ENCODE measurements at regions not wholly inside any gene's neighbourhood (a gene's known extent, or its start where the extent isn't known, plus 50 kb on each side); places are given as distances from the start of the nearest gene placed in this dataset.

GRCh38 chrX:98380556-98380955 lies 1496.8 kb downstream of the RPA4 start:
- H3K79me2 ChIP-seq (ENCODE audit: insufficient read depth, low read length), result no peaks in the 10 kb centered on the region
- no peak overlapping the region for H4K8ac ChIP-seq (replicated peaks; ENCODE audit: insufficient read length, low read depth, low read length)
- no peaks in the 10 kb centered on the region for H3K79me1 ChIP-seq (ENCODE audit: insufficient read depth, low read depth, low read length, poor library complexity, severe bottlenecking)
- no peak overlapping the region for H2BK120ac ChIP-seq (ENCODE audit: low read depth, low read length, poor library complexity, severe bottlenecking)
- no CpG with 5 or more reads among the region's 10 CpGs for whole genome bisulfite sequencing (ENCODE audit: extremely low coverage, insufficient read length, low lambda C conversion rate)
- DNase-seq, result peak; percentile 71
- H3K27ac ChIP-seq (ENCODE audit: insufficient read length, low read depth, low read length), result no peak overlapping the region
- H3K18ac ChIP-seq (ENCODE audit: insufficient read length, low read depth, low read length), result peak overlapping the region; percentile 15
- no peaks in the 10 kb centered on the region for H4K20me1 ChIP-seq (ENCODE audit: control insufficient read depth, insufficient read depth, insufficient read length)
- H3K9me3 ChIP-seq (ENCODE audit: control insufficient read depth, low read depth, low read length), result peaks cover 11% of the 10 kb centered on the region
- TF ChIP-seq, protein P1, sequence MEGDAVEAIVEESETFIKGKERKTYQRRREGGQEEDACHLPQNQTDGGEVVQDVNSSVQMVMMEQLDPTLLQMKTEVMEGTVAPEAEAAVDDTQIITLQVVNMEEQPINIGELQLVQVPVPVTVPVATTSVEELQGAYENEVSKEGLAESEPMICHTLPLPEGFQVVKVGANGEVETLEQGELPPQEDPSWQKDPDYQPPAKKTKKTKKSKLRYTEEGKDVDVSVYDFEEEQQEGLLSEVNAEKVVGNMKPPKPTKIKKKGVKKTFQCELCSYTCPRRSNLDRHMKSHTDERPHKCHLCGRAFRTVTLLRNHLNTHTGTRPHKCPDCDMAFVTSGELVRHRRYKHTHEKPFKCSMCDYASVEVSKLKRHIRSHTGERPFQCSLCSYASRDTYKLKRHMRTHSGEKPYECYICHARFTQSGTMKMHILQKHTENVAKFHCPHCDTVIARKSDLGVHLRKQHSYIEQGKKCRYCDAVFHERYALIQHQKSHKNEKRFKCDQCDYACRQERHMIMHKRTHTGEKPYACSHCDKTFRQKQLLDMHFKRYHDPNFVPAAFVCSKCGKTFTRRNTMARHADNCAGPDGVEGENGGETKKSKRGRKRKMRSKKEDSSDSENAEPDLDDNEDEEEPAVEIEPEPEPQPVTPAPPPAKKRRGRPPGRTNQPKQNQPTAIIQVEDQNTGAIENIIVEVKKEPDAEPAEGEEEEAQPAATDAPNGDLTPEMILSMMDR (conservative IDR thresholded peaks at IDR 0.05), result no peak
- peak overlapping the region; percentile 87 to 96 (median 92); a peak in 5 of 7 replicates for H3K27ac Mint-ChIP-seq
- no peak overlapping the region for H2BK15ac ChIP-seq (ENCODE audit: low read depth, low read length)
- peaks cover 30 to 49% of the 10 kb centered on the region in 2 experiments for H3K4me1 Mint-ChIP-seq
- no peak overlapping the region for H3K23ac ChIP-seq (ENCODE audit: insufficient read length, low read depth, low read length)
- H2BK5ac ChIP-seq (ENCODE audit: insufficient read length, low read length), result no peak overlapping the region
- H2AFZ ChIP-seq (ENCODE audit: low read length), result no peak overlapping the region
- H2BK20ac ChIP-seq (ENCODE audit: low read depth, low read length, poor library complexity, severe bottlenecking), result no peak overlapping the region
- H3K9me3 Mint-ChIP-seq, result peaks cover 22 to 23% of the 10 kb centered on the region in 2 experiments
- no peak overlapping the region for H3K4me2 ChIP-seq (ENCODE audit: insufficient read depth, insufficient read length, low read length)
- H4K5ac ChIP-seq (ENCODE audit: insufficient read length, low read depth, low read length), result no peak overlapping the region
- peaks cover 20 to 60% (median 24%) of the 10 kb centered on the region in 3 experiments for H3K36me3 Mint-ChIP-seq (ENCODE audit: insufficient read depth in 1 of 3, low read depth in 3 of 3)
- H3K14ac ChIP-seq (ENCODE audit: insufficient read depth, low read length), result no peak overlapping the region
- H3K27me3 Mint-ChIP-seq (ENCODE audit: low read depth), result peaks cover 3% of the 10 kb centered on the region; the same call in 1 of the 2 replicates
- peaks cover 3% of the 10 kb centered on the region; the same call in 1 of the 2 replicates for H3K4me1 ChIP-seq (ENCODE audit: insufficient read depth, low read length)
- no peak overlapping the region; the same call in 1 of the 2 replicates for H3K4ac ChIP-seq (ENCODE audit: low read depth, low read length)
- H3T11ph ChIP-seq (ENCODE audit: low read length), result no peak overlapping the region
- H3K4me3 Mint-ChIP-seq, result peak overlapping the region; percentile 42 to 57; a peak in 3 of 5 replicates
- H3K9ac ChIP-seq (ENCODE audit: extremely low read depth, insufficient read length, low read length), result no peak overlapping the region
- no peaks in the 10 kb centered on the region for H3K27me3 ChIP-seq (ENCODE audit: insufficient read depth, low read length)
- H3K56ac ChIP-seq (ENCODE audit: insufficient read length, low read depth, low read length), result no peak overlapping the region
- no peak overlapping the region for H2AK5ac ChIP-seq (ENCODE audit: insufficient read length, low read length)
- H2BK12ac ChIP-seq (ENCODE audit: insufficient read length, low read depth, low read length), result no peak overlapping the region
- H4K91ac ChIP-seq (ENCODE audit: insufficient read length, low read depth, low read length), result no peak overlapping the region
- peaks cover 3% of the 10 kb centered on the region for H3K23me2 ChIP-seq (ENCODE audit: insufficient read length, low read depth, low read length, poor library complexity, severe bottlenecking)

All from H9 (cell line).